ENCODE measurements at regions not wholly inside any gene's neighbourhood (a gene's known extent, or its start where the extent isn't known, plus 50 kb on each side); places are given as distances from the start of the nearest gene placed in this dataset.

DNA sequence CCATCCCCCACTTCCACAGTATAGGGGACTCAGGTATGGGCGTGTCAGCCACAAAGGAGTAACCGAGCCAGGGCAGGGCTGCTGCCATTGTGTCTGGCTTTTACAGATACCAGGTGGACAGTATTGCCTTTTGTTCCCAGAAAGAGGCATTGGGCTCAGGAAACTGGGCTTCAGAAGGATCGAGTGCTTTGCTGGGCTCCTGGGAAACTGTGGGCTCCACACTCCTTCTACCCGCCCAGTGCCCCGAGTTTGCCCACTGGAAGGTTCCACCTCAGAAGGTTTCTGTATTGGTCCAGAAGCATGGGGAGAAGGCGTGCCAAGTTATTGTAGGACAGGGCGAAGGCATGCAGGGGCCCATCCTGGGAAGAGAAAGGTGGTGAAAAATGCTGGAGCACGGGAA, 894.4 kb downstream of the TBC1D22A start:
- Histone ChIP-seq H3K9ac (ENCODE audit: low read length in 2 of 2) (no peak overlapping the region), H3K4me1 (ENCODE audit: control insufficient read depth, insufficient read depth, low read length) (peaks cover 28% of the 10 kb centered on the region), H3K4me3 (ENCODE audit: low read length in 2 of 2) (peak overlapping the region in 1 of 2 donors; percentile 3), H3K36me3 (ENCODE audit: control insufficient read depth in 2 of 2, insufficient read depth in 2 of 2, low read length in 2 of 2) (no peaks in the 10 kb centered on the region), H3K9me3 (ENCODE audit: control insufficient read depth in 2 of 2, low read length in 2 of 2) (peaks cover 0 to 2% of the 10 kb centered on the region in 2 donors), H3K27ac (ENCODE audit: low read length) (no peak overlapping the region), H3K27me3 (ENCODE audit: control insufficient read depth in 1 of 2, insufficient read depth in 2 of 2, low read length in 2 of 2) (peaks cover 0 to 2% of the 10 kb centered on the region in 2 donors)

DNA sequence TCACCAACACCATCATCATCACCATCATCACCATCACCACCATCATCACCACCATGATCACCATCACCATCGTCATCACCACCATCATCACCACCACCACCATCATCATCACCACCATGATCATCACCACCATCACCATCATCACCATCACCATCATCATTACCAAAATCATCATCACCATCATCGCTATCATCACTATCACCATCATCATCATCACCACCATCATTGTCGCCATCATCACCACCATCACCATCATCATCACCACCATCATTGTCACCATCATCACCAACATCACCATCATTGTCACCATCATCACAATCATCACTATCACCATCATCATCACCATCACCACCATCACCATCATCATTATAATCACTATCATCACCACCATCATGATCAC, 893.5 kb downstream of the TBC1D22A start:
- no peak overlapping the region for H3K9ac ChIP-seq (ENCODE audit: low read length in 2 of 2)

DNA sequence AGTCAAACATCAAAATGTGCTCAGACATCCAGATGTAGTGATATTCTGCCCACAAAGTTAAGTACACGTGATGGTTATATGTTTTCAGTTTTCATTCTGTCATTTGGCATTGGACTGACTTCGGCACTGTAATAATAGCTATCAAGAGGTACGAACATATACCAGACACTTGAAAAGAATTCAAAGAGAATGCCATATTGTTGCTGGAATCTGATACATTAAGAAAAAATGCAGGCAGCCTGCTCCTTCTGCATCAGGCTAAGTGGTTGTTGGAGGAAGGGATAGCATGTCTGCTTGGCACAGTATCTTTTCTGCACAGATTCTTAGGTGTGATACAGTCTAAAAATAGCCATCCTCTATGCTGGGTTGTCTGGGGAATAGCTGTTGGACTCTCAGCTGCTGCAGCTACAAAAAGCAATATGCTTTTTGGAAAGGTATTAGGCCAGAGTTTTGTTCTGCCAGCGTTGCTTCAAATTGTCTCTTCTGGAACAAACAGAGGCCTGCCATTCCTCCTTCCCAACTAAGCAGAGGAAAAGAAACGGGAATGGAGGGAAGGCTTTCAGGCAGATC, 892.6 kb downstream of the TBC1D22A start:
- Histone ChIP-seq H3K4me3 (ENCODE audit: low read length in 2 of 2) (peak overlapping the region in 1 of 2 donors; percentile 15), H3K36me3 (ENCODE audit: control insufficient read depth in 2 of 2, insufficient read depth in 2 of 2, low read length in 2 of 2) (no peaks in the 10 kb centered on the region), H3K4me1 (ENCODE audit: control insufficient read depth, insufficient read depth, low read length) (peaks cover 28% of the 10 kb centered on the region), H3K9ac (ENCODE audit: low read length in 2 of 2) (no peak overlapping the region), H3K27me3 (ENCODE audit: control insufficient read depth in 1 of 2, insufficient read depth in 2 of 2, low read length in 2 of 2) (peaks cover 0 to 2% of the 10 kb centered on the region in 2 donors), H3K9me3 (ENCODE audit: control insufficient read depth in 2 of 2, low read length in 2 of 2) (no peaks in the 10 kb centered on the region), H3K27ac (ENCODE audit: low read length) (no peak overlapping the region)

More for the DNA sequence above, 893.5 kb downstream of the TBC1D22A start:
- no peaks in the 10 kb centered on the region for H3K9me3 ChIP-seq (ENCODE audit: control insufficient read depth in 2 of 2, low read length in 2 of 2)
- no peak overlapping the region for H3K4me3 ChIP-seq (ENCODE audit: low read length in 2 of 2)
- peaks cover 28% of the 10 kb centered on the region for H3K4me1 ChIP-seq (ENCODE audit: control insufficient read depth, insufficient read depth, low read length)
- H3K36me3 ChIP-seq (ENCODE audit: control insufficient read depth in 2 of 2, insufficient read depth in 2 of 2, low read length in 2 of 2) = no peaks in the 10 kb centered on the region
- H3K27me3 ChIP-seq (ENCODE audit: control insufficient read depth in 1 of 2, insufficient read depth in 2 of 2, low read length in 2 of 2) = peaks cover 0 to 2% of the 10 kb centered on the region in 2 donors
- no peak overlapping the region for H3K27ac ChIP-seq (ENCODE audit: low read length)

DNA sequence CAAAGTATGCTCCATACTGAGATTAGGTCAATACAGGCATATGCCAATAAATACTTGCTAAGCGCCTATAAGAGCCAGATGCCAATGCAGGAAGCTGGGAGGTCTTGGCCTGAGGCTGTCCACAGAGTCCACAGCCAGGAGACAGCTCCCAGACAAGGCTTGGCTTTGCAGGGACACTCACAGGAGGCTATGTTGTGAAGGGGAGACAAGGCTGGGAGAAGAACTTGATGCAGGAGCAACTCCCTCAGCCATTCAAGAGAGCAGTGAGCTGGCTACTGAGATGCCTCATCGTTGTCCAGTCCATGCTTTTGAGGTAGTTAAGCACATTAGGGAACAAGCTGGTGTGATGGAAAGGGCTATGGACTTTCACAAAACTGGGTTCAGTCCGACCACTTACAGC, 891.5 kb downstream of the TBC1D22A start:
- Histone ChIP-seq H3K9ac (ENCODE audit: low read length in 2 of 2) (no peak overlapping the region), H3K36me3 (ENCODE audit: control insufficient read depth in 2 of 2, insufficient read depth in 2 of 2, low read length in 2 of 2) (no peaks in the 10 kb centered on the region), H3K9me3 (ENCODE audit: control insufficient read depth in 2 of 2, low read length in 2 of 2) (no peaks in the 10 kb centered on the region)

DNA sequence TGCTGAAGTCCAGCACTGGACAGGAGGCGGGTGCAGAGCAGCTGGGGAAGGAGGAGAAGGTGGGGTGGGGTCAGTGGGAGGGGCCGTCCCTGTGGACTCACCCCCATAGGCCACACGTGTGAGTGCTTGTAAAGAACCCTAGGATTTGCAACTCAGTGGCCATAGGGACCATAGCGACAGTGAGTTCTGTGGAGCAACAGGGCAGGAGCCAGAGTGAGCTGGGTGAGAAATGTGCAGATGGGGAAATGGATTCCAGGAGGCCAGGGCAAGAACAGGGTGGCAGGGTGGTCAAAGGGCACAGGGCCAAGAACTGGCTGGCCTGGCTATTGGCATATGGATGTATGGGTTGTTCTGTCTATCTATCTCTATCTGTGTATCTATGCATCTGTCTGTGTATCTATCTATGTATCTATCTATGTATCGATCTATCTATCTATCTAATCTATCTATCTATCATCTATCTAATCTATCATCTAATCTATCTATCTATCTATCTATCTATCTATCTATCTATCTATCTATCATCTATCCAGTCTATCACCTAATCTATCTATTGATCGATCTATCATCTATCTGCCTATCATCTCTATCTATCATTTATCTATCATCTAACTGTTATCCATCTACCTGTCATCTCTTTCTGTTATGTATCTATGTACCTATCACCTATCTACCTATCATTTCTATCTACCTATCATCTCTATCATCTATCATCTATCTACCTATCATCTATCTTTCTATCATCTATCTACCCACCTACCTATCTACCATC, 889.0 kb downstream of the TBC1D22A start:
- H3K9me3 ChIP-seq (ENCODE audit: control insufficient read depth in 2 of 2, low read length in 2 of 2) = no peaks in the 10 kb centered on the region
- H3K36me3 ChIP-seq (ENCODE audit: control insufficient read depth in 2 of 2, insufficient read depth in 2 of 2, low read length in 2 of 2) = no peaks in the 10 kb centered on the region
- no peak overlapping the region for H3K4me3 ChIP-seq (ENCODE audit: low read length in 2 of 2)
- H3K27me3 ChIP-seq (ENCODE audit: control insufficient read depth in 1 of 2, insufficient read depth in 2 of 2, low read length in 2 of 2) = peaks cover 0 to 3% of the 10 kb centered on the region in 2 donors
- no peak overlapping the region for H3K27ac ChIP-seq (ENCODE audit: low read length)
- H3K4me1 ChIP-seq (ENCODE audit: control insufficient read depth, insufficient read depth, low read length) = peaks cover 13% of the 10 kb centered on the region
- no peak overlapping the region for H3K9ac ChIP-seq (ENCODE audit: low read length in 2 of 2)

More for the DNA sequence above, 891.5 kb downstream of the TBC1D22A start:
- no peak overlapping the region for H3K4me3 ChIP-seq (ENCODE audit: low read length in 2 of 2)
- H3K27me3 ChIP-seq (ENCODE audit: control insufficient read depth in 1 of 2, insufficient read depth in 2 of 2, low read length in 2 of 2) = peaks cover 0 to 2% of the 10 kb centered on the region in 2 donors
- H3K4me1 ChIP-seq (ENCODE audit: control insufficient read depth, insufficient read depth, low read length) = peaks cover 28% of the 10 kb centered on the region
- H3K27ac ChIP-seq (ENCODE audit: low read length) = no peak overlapping the region

DNA sequence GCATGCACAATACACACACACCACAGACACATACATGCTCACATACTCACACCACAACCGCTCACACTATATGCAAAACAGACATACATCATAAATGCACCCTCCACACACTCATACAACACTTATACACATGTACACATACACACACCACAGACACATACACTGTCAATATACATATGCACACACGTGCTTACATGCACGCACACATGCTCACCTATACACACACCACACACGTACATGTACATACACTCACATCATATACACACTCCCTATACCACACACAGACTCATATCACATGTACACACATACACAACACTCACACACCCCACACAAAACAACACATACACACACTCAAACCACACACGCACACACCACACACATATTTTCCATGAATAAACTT, 885.3 kb downstream of the TBC1D22A start:
- Histone ChIP-seq H3K27ac (ENCODE audit: low read length) (no peak overlapping the region), H3K4me1 (ENCODE audit: control insufficient read depth, insufficient read depth, low read length) (no peaks in the 10 kb centered on the region), H3K9ac (ENCODE audit: low read length in 2 of 2) (no peak overlapping the region), H3K9me3 (ENCODE audit: control insufficient read depth in 2 of 2, low read length in 2 of 2) (peaks cover 0 to 2% of the 10 kb centered on the region in 2 donors), H3K36me3 (ENCODE audit: control insufficient read depth in 2 of 2, insufficient read depth in 2 of 2, low read length in 2 of 2) (no peaks in the 10 kb centered on the region), H3K27me3 (ENCODE audit: control insufficient read depth in 1 of 2, insufficient read depth in 2 of 2, low read length in 2 of 2) (peaks cover 0 to 3% of the 10 kb centered on the region in 2 donors), H3K4me3 (ENCODE audit: low read length in 2 of 2) (no peak overlapping the region)

DNA sequence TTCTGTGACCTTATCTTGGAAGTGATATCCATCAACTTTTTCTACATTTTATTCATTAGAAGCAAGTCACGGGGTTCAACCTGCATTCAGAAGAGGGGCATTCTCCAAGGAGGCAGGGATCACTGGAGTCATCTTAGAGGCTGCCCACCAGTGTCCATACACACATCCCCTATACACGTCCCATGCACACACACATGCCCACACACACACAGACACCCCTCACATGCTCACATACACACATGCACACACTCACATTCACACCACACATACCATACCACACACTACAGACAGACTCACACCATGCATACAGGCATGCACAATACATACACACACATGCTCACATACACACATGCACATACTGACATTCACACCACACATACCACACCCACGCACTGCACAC, 884.7 kb downstream of the TBC1D22A start:
- H3K9ac ChIP-seq (ENCODE audit: low read length in 2 of 2) = no peak overlapping the region
- H3K4me1 ChIP-seq (ENCODE audit: control insufficient read depth, insufficient read depth, low read length) = no peaks in the 10 kb centered on the region
- H3K27ac ChIP-seq (ENCODE audit: low read length) = no peak overlapping the region
- peaks cover 0 to 2% of the 10 kb centered on the region in 2 donors for H3K9me3 ChIP-seq (ENCODE audit: control insufficient read depth in 2 of 2, low read length in 2 of 2)
- H3K36me3 ChIP-seq (ENCODE audit: control insufficient read depth in 2 of 2, insufficient read depth in 2 of 2, low read length in 2 of 2) = no peaks in the 10 kb centered on the region
- H3K4me3 ChIP-seq (ENCODE audit: low read length in 2 of 2) = no peak overlapping the region
- peaks cover 0 to 3% of the 10 kb centered on the region in 2 donors for H3K27me3 ChIP-seq (ENCODE audit: control insufficient read depth in 1 of 2, insufficient read depth in 2 of 2, low read length in 2 of 2)

DNA sequence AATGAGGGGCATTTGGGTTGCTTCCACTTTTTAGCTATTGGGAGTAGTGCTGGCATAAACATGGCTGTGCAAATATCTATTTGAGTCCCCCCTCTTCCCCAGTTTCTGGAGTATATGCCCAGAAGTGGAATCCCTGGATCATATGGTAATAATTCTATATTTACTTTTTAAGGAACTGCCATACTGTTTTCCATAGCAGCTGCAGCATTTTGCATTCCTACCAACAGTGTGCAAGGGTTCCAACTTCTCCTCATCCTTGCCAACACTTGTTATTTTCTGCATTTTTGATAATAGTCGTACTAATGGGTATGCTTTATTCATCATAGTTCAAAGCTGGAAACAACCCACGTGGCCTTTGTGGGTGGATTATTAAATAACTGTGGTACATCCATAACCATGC, 883.5 kb downstream of the TBC1D22A start:
- Histone ChIP-seq H3K9me3 (ENCODE audit: control insufficient read depth in 2 of 2, low read length in 2 of 2) (peaks cover 0 to 2% of the 10 kb centered on the region in 2 donors), H3K36me3 (ENCODE audit: control insufficient read depth in 2 of 2, insufficient read depth in 2 of 2, low read length in 2 of 2) (no peaks in the 10 kb centered on the region), H3K4me1 (ENCODE audit: control insufficient read depth, insufficient read depth, low read length) (no peaks in the 10 kb centered on the region), H3K9ac (ENCODE audit: low read length in 2 of 2) (no peak overlapping the region), H3K27ac (ENCODE audit: low read length) (no peak overlapping the region), H3K4me3 (ENCODE audit: low read length in 2 of 2) (no peak overlapping the region), H3K27me3 (ENCODE audit: control insufficient read depth in 1 of 2, insufficient read depth in 2 of 2, low read length in 2 of 2) (peaks cover 0 to 3% of the 10 kb centered on the region in 2 donors)

DNA sequence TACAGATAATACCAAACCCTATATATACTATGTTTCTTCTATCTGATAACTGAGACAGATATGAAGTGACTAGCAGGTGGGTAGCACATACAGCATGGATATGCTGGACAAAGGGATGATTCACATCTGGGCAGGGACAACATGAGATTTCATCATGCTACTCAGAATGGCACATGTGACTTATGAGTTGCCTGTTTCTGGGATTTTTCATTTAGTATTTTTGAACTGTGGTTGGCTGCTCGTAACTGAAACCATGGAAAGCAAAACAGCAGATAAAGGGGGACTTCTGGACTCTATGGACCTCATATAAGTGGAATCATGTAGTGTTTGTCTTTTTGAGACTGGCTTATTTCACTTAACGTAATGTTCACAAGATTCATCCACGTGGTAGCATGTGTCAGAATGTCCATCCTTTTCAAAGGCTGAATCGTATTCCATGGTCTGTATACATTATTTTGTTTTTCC, 883.0 kb downstream of the TBC1D22A start:
- H3K36me3 ChIP-seq (ENCODE audit: control insufficient read depth in 2 of 2, insufficient read depth in 2 of 2, low read length in 2 of 2) = no peaks in the 10 kb centered on the region
- H3K9me3 ChIP-seq (ENCODE audit: control insufficient read depth in 2 of 2, low read length in 2 of 2) = peaks cover 0 to 2% of the 10 kb centered on the region in 2 donors

DNA sequence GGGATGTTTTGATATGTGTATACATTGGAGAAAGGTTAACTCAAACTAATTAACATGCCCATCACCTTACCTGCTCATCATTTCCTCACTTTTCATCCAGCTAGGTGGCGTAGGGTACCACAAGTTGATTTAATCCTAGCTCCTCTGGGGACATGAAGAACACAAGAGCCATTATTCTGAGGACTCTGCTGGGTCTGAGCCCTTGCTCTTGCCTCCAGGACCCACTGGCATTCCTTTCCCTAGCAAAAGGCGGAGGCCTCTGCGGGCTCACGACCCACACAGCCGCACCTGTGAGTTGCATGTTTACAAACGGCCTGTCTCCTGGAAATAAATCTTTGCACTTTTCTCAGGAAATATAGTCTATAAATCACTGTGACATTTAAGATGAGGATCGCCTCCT, 871.9 kb downstream of the TBC1D22A start:
- Histone ChIP-seq H3K36me3 (ENCODE audit: control insufficient read depth in 2 of 2, insufficient read depth in 2 of 2, low read length in 2 of 2) (no peaks in the 10 kb centered on the region), H3K27ac (ENCODE audit: low read length) (no peak overlapping the region), H3K4me1 (ENCODE audit: control insufficient read depth, insufficient read depth, low read length) (no peaks in the 10 kb centered on the region), H3K4me3 (ENCODE audit: low read length in 2 of 2) (no peak overlapping the region), H3K9ac (ENCODE audit: low read length in 2 of 2) (no peak overlapping the region), H3K27me3 (ENCODE audit: control insufficient read depth in 1 of 2, insufficient read depth in 2 of 2, low read length in 2 of 2) (no peaks in the 10 kb centered on the region), H3K9me3 (ENCODE audit: control insufficient read depth in 2 of 2, low read length in 2 of 2) (peaks cover 3 to 5% of the 10 kb centered on the region in 2 donors)

More for the DNA sequence above, 883.0 kb downstream of the TBC1D22A start:
- Histone ChIP-seq H3K9ac (ENCODE audit: low read length in 2 of 2) (no peak overlapping the region), H3K4me1 (ENCODE audit: control insufficient read depth, insufficient read depth, low read length) (no peaks in the 10 kb centered on the region), H3K27me3 (ENCODE audit: control insufficient read depth in 1 of 2, insufficient read depth in 2 of 2, low read length in 2 of 2) (peaks cover 0 to 3% of the 10 kb centered on the region in 2 donors), H3K4me3 (ENCODE audit: low read length in 2 of 2) (no peak overlapping the region), H3K27ac (ENCODE audit: low read length) (no peak overlapping the region)

DNA sequence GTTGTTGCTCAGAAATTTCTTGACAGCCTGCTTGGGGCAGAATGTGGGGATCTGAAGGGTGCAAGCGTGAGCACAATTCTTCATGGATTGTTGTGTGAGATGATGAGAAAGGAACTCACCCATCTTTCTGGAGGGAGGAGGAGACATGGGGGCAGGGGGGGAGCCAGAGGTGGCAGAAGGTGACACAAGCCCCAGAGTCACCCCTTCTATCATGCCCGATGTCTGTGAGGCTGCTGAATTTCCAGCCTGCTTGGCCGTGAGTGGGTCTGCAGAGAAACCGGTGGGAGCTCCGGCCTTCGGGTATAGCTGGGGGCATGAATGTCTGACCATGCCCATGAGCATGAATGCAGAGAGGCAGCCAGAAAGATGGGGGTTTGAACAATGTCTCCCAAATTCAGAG, 870.7 kb downstream of the TBC1D22A start:
- H3K36me3 ChIP-seq (ENCODE audit: control insufficient read depth in 2 of 2, insufficient read depth in 2 of 2, low read length in 2 of 2) = no peaks in the 10 kb centered on the region
- no peak overlapping the region for H3K4me3 ChIP-seq (ENCODE audit: low read length in 2 of 2)
- no peak overlapping the region for H3K9ac ChIP-seq (ENCODE audit: low read length in 2 of 2)
- no peak overlapping the region for H3K27ac ChIP-seq (ENCODE audit: low read length)
- no peaks in the 10 kb centered on the region for H3K4me1 ChIP-seq (ENCODE audit: control insufficient read depth, insufficient read depth, low read length)
- H3K27me3 ChIP-seq (ENCODE audit: control insufficient read depth in 1 of 2, insufficient read depth in 2 of 2, low read length in 2 of 2) = peaks cover 0 to 1% of the 10 kb centered on the region in 2 donors
- peaks cover 3 to 5% of the 10 kb centered on the region in 2 donors for H3K9me3 ChIP-seq (ENCODE audit: control insufficient read depth in 2 of 2, low read length in 2 of 2)

Data from stomach smooth muscle (tissue), 2 donors.